T-helper 1 cell treated with Interleukin-12 subunit alpha and Interleukin-12 subunit beta and Interleukin-4 antibody, amounts not matched to agents 30 ng/mL and 1 ng/mL, for 36 hours (primary cell): ENCODE measurements at regions not wholly inside any gene's neighbourhood (a gene's known extent, or its start where the extent isn't known, plus 50 kb on each side); places are given as distances from the start of the nearest gene placed in this dataset.
"Not testable (repeated sequence)": the region's sequence is repeated elsewhere in the genome, so short reads cannot be mapped to it uniquely, and the experiment has no call there.

ENCODE experiments used
- intact Hi-C: fragments of 100-400 bp; cut with micrococcal nuclease; formaldehyde crosslinking; loops from one replicate; pipeline ENCODE4 v1.15.1; 2024

- intact Hi-C loops = no loop called here
These were observed 280.5 kb downstream of the TLL1 start for GRCh38 chr4:166153548-166153947.

- intact Hi-C loops = loop anchor here (10.0 kb wide), 1 partner anchor 432 kb away; no protein-coding TSS in a partner anchor
These were observed 289.3 kb downstream of the TLL1 start for GRCh38 chr4:166162327-166162726.

DNA sequence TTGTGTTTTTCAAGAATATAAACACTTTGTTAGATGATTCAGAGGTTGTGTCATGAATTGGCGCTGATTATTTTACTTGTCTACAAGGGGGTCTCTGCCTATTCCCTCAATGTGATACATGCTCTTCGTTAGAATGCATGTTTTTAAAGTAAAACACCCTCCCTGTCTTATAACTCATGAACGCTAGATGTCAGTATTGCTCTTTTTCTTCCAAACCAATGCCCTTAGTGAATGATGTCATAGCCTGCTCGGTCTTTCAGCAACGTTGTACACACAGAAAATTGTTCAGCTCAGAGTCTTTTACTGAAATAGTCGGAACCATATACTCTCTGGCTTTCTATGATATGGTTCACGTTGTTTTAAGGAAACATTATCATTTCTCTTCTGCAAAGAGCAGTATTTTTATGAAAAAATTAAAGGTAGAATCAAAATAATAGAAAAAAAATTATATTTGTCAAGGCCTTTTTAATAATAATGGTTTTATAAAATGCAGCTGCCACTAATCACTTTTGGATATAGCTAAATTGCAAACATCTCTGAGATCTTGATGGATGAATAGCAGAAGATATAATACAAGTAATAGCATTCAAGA, 292.9 kb downstream of the TLL1 start:
- intact Hi-C loops = loop anchor here (1.0 to 10.0 kb wide), 7 partner anchors 87 to 1989 kb away; no protein-coding TSS in a partner anchor

- intact Hi-C loops = loop anchor here (5.0 to 10.0 kb wide), 4 partner anchors 426 to 1618 kb away; no protein-coding TSS in a partner anchor
These were observed 296.1 kb downstream of the TLL1 start for GRCh38 chr4:166169111-166169510.

DNA sequence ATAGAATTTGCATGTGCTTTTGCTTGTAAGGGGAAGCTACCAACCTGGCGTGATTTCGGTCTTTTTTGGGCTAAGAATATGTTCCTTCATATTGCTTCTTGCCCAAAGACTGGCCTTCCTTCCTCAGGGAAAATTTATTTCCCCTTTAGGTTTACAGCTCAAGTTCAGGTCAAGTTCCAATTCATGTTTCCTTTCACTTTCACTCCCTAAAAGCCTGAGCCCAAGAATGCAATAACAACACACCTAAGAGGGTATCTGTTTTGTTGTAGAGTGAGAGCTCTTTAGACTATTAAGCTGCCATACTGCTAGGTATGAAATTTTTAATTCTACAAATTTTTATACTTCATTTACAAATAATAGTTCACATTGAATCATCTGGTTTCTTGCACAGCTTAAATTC, 299.6 kb downstream of the TLL1 start:
- intact Hi-C loops = no loop called here

- intact Hi-C loops = no loop called here
These were observed 301.9 kb downstream of the TLL1 start for GRCh38 chr4:166174717-166175490.

GRCh38 chr4:166182145-166182544, 309.1 kb downstream of the TLL1 start:
- intact Hi-C loops = no loop called here

GRCh38 chr4:166195101-166195500, 322.1 kb downstream of the TLL1 start:
- intact Hi-C loops = no loop called here

DNA sequence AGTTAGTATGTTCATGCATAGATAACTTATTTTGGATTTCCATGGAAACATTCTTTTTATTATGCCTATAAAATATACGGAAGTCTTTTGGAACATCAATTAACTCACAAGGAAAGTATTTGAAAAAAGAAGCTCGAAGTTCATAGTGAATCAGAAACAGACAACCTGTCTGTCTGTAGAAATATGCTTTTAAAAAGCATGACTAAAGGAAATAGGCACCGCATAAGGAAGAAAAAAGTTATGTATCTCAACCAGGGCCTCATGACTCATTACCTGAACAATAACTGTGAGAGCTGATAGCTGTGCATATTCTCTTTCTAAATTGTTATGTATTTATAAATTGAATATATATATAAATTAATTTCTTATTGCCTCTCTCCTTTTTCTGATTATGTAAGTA, 324.1 kb downstream of the TLL1 start:
- intact Hi-C loops = no loop called here

DNA sequence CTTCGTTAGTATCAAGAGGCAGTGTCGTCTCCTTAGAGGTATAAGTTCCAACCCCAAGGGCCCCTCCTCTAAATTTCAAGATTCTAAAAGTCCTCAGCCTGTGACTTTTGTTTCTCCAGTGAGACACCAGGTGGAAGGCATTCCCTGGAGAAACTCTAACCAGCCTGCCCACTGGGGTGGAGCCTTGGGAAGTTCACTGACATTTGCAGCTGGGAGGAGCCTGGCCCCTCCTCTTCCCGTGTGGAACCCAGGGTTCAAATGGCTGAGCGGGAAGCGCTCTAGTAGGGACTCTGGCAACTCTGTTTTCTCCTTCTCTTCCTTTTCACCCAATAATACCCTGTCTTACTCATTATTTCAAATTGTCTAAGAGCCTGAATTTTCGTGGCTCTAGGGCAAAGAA, 325.0 kb downstream of the TLL1 start:
- intact Hi-C loops = no loop called here

DNA sequence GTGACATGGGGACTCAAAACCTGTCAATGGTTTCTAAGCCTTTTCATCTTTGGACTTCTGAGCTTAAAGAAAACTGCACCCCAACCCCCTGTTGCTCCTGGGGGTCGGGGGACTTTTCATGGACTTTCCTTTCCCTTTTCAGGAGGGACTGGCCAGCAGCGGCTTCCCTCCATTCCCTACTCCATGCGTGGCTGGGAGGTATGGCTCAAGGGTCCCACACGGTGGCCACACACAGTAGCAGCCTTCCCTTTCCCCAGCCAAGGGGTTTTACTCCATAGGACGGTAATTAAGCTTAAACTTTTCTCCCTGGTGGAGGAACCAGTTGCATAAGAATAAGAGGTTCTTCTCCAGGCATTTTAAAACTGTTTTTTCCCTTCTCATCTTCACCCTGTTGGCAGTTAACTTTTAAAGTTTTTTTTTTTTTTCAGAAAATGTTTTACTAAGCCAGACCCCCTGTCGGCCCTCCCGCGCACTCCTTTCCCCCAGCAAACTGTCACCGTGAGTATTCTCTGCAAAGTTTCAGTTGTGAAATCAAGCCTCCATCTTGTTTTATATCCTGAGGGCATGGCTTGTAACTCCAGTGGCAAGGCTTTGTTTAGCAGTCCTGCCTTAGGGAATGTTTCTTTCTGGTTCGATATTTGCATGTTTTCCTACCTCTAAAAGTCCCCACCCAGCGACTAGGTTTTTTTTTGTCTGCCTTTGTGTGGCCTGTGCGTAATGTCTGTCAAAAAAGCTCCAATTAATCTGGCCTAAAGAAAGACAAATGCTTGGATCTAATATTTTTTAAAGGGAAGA, 325.7 kb downstream of the TLL1 start:
- intact Hi-C loops = no loop called here

- intact Hi-C loops = no loop called here
These were observed 330.0 kb downstream of the TLL1 start for GRCh38 chr4:166202991-166203390.

DNA sequence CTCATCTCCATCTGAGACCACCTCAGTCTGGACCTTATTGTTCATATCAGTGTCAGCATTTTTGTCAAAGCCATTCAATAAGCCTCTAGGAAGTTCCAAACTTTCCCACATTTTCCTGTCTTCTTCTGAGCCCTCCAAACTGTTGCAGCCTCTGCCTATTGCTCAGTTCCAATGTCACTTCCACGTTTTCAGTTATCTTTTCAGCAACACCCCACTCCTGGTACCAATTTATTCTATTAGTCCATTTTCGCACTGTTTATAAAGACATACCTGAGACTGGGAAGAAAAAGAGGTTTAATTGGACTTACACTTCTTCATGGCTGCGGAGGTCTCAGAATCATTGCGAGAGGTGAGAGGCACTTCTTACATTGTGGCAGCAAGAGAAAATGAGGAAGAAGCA, 339.3 kb downstream of the TLL1 start:
- intact Hi-C loops = not testable (repeated sequence)

DNA sequence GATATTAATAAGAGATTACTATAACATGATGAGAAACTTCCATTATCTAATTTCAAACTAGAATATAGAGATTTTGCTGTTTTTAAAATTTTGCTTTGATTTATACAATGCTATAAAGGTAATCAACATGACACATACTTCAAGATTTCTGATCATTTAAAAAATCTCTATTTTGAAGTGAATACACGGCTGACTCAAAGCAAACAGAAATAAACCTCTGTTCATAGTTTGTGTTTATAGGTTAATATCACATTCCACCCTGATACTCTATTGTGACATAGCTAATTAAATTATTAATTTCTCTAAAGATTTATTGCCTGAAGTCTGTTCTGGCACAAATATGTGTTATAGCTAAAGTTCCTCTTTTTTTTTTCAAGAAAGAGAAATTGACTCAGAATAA, 349.2 kb downstream of the TLL1 start:
- intact Hi-C loops = no loop called here

DNA sequence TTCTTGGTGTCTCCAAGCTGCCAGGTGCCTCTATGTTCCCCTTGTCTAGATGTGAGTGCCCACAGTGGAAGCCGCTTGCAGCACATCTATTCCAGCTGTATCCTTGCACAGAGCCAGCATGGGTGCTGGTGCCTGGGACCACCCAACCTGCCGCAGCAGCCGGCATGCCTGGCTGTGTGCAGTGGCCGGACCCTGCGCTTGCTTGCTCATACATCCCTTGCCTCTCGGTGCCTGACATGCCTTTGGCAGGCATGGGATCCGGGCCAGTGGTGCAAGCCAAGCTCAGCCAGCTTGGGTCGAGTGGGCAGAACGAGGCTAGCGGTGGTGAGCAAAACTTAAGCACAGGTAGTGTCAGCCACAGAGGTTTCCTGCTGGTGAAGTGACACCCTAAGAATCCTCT, 355.1 kb downstream of the TLL1 start:
- intact Hi-C loops = no loop called here

- intact Hi-C loops = no loop called here
These were observed 356.8 kb downstream of the TLL1 start for GRCh38 chr4:166229799-166230198.

GRCh38 chr4:166230841-166231240, 357.8 kb downstream of the TLL1 start:
- intact Hi-C loops = no loop called here

DNA sequence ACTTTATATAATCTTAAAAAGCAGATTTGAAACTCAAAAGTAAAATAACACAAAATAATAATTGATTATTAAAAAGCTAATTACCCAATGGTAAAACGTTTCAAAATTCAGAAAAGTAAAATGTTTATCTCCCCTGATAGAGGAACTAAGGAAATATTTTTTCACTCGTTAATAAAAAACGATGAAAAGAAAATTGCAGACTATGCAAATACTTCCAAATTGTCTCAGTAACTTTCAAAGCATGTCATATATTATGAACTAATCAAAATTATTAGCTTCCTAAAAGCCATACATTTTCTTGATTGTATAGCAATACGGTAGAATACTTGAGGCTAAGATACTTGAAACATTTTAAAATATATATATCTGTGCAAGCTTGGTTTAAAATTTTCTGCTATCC, 366.3 kb downstream of the TLL1 start:
- intact Hi-C loops = no loop called here

DNA sequence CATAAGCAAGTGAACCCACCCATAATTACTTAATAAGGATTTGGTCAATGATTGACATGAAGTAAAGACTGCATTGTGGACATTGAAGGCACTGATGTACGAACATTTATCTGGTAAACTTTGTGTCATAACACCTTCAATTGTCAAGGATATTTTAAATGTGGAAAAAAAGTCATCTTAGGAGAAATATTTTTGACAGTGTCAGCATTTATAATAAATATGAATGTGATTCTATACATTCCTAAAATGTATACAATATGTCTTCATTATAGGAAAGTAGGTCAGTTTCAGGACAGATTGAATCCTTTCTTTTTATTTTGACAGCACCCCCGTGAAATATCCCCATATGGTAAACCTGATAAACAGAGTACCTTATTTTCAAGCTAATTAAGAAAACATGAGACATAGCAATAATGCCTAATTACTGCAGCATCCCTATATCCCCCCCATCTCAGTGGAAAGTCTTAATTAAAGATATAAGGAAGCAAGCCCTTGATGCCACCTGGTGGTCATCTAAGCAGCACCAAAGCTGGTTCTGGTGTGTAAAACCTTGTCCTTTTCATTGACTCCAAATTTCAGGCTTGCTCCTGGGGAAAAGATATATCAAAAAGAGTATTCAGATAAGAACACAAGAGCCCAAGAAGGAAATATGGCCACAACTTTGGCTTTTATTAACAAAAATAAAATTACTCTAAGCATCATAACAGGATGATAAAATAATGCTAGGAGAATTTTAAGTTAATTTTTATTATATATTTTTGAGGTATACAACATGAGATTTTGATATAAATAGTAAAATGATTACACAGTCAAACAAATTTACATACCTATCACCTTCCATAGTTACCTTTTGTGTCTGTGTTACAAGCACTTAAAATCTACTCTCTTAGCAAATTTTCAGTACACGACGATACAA, 379.7 kb downstream of the TLL1 start:
- intact Hi-C loops = loop anchor here (1.0 to 5.0 kb wide), 2 partner anchors 86 to 760 kb away; no protein-coding TSS in a partner anchor

- intact Hi-C loops = no loop called here
These were observed 384.2 kb downstream of the TLL1 start for GRCh38 chr4:166257276-166257675.

DNA sequence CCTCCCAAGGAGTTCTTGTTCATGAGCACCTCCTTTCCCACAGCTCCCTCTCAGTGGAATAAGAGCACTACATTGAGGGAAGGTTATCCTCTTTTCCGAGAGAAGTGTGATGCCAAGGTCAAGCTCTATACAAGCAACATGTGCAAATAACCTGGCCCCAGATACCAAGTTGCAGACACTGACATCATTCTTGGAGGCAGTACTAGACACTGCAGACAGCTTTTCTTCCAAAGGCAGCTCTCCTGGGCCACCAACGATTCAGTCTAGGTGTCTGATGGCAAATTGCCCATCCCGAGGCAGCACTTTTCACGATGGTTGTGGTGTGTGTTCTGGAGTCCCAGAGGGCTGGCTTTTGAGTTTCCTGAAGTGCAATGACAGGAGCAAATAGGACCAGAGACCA, 384.9 kb downstream of the TLL1 start:
- intact Hi-C loops = no loop called here
